ENCODE measurements at regions not wholly inside any gene's neighbourhood (a gene's known extent, or its start where the extent isn't known, plus 50 kb on each side); places are given as distances from the start of the nearest gene placed in this dataset.

DNA sequence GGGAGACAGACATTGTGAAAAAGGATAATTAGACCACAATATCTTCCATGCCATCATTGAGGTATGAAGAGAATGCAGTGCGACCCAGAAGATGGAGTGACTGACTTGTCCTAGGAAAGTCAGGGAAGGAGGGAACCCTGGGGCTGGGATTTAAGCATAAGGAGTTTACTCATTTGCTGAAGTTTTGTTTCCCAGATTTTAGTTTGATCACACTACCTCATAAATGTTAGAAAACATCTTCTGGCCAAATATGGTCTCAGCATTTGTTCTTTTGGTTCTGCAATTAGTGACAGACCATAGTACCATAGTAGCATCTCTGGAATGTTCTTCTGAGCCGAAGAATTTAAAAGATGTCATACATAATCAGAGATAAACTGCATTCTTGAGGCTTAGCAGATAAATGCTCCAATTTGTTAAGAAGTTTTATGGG, 96.5 kb upstream of the PGRMC2 start:
- DNase-seq = no peak

DNA sequence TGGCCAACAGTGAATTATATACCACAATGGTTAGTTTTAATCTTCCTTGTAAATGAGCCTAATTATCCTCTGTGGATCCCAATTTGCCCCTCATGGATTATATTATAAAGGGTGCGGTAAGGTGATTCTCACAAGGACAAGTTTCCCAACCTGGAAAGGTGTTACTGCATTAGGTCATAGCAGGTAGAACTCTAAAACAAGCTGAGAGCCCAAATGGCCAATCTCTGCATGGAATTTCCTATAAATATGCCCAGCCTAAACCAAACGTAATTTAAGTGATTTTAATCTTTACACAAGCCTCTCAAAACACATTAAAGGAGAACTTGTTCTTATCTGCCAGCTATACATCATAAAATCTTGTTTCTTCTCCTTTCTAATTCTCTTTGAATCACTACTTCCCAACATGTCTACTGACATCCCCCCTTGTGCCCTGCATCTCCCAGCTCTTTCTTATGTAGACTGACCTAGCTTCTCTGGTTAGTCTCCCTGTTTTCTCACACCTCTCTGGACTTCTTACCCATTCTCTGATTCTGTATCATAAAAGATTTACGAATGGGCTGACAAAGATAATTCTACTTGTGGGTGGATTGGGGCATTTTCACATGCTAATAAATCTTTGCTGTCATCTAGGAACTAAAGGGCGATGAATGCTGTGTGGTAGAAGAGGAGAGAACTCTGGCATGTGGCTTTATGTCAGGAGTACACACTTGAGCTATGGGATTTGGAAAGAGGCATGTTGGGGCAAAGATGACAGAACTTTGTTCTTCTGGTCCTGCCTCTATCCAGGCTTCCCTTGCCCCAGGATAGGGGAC, 94.3 kb upstream of the PGRMC2 start:
- no peak for DNase-seq

DNA sequence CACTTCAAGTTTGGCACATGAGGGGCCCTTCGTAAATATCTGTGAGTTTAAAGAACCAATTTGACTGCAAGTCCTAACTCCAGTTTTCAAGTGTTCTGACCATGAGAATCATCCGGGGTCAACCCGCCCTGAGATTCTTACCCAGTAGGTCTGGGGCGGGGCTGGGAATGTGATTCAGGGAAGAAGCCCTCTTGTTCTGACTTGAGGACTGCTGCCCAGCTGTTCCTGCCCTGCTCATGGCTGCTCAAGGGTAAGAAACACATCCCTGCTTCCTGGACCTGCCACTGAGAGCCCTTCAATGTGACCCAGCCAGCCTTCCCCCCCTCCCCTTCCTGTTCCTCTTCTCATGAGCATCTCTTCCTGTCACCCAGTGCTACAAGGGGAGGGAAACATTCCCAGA, 92.7 kb upstream of the PGRMC2 start:
- no peak for DNase-seq

DNA sequence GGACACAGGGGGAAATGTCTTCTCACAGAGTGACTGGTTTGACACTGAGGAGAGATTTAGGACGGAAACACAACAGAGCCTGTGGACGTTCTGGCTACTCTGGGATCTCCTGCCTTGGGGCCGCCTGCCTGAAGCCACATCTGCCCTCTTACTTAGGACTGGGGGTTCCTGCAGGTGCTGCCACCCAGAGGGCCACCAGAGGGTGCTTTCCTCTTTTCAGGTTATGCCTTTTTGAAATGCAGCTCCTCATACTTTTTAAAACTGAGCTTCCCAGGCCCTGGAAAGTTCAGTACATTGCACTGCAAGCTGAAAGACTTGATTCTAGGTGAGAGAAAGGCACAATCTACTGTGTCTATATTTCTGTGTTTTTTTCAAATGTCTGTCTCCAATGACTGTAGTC, 92.2 kb upstream of the PGRMC2 start:
- DNase-seq = peak; percentile 74

DNA sequence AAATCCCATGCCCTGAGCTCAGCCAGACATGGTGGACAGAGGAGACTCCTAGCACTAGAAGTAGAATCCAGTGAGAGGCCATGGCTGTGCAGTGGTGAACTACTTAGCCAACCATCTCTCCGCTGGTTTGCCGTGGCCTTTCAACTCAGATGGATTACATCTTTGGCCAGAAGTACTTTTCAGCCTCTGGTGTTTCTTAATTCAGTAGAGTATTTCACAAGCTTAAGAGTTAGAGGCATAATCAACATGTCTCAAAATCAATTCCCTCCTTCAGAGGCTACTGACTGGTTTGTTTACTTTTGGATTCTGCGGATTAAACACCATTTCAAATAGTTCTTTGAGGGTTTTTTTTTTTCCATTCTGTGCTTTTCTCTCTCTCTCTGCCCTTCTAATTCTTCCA, 91.1 kb upstream of the PGRMC2 start:
- DNase-seq = no peak

DNA sequence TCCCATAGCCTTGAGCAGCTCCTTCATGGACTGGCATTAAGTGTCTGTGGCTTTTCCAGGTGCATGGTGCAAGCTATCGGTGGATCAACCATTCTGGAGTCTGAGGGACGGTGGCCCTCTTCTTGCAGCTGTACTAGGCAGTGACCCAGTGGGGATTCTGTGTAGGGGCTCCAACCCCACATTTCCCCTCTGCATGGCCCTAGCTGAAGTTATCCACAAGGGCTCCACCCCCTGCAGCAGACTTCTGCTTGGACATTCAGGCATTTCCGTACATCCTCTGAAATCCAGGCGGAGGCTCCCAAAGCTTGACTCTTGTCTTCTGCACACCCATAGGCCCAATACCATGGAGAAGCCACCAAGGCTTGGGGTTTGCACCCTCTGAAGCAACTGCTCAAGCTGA, 89.3 kb upstream of the PGRMC2 start:
- DNase-seq = no peak

DNA sequence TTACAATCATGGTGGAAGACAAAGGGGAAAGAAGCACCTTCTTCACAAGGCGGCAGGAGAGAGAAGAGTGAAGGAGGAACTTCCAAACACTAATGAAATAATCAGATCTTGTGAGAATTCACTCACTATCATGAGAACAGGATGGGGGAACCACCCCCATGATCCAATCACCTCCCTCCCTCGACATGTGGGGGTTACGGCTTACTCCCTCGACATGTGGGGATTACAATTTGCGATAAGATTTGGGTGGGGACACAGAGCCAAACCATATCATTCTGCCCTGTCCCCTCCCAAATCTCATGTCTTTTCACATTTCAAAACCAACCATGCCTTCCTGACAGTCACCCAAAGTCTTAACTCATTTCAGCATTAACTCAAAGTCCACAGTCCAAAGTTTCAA, 88.7 kb upstream of the PGRMC2 start:
- DNase-seq = no peak

DNA sequence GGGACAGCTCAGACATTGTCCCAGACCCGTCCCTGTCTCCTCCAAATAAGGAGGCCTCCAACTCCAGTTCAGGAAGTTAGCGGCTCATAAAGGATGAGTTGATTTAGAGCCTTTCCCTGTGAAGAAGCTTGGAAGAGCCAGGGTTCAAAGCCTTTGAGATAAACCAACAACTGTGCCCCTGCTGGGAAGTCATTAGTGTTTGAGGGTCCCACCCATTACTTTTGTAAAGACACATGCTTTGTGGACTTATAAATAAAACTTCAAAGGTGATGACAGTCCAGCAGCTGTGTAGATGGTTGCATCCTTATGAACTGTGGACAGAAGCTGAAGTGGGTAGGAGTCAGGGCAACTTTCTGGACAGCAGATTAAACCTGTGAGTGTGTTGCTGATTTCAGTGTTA, 86.0 kb upstream of the PGRMC2 start:
- DNase-seq = no peak

DNA sequence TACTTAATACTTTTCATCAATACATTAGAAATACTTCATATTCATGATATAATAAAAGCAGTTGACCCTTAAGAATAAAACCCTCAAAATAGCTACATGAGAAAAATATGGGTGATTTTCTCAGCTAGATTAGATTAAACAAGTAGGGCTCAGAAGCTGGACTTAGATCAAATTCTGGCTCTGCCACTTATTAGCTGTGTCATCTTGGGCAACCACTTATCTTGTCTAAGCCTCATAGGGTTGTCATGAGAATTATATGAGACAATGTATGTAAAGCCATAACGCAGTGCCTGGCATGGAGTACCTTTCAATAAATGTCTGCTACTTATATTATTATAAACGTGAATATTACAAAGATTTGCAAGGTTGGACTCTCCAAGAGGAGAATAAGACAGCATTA, 84.3 kb upstream of the PGRMC2 start:
- DNase-seq = peak; percentile 81

DNA sequence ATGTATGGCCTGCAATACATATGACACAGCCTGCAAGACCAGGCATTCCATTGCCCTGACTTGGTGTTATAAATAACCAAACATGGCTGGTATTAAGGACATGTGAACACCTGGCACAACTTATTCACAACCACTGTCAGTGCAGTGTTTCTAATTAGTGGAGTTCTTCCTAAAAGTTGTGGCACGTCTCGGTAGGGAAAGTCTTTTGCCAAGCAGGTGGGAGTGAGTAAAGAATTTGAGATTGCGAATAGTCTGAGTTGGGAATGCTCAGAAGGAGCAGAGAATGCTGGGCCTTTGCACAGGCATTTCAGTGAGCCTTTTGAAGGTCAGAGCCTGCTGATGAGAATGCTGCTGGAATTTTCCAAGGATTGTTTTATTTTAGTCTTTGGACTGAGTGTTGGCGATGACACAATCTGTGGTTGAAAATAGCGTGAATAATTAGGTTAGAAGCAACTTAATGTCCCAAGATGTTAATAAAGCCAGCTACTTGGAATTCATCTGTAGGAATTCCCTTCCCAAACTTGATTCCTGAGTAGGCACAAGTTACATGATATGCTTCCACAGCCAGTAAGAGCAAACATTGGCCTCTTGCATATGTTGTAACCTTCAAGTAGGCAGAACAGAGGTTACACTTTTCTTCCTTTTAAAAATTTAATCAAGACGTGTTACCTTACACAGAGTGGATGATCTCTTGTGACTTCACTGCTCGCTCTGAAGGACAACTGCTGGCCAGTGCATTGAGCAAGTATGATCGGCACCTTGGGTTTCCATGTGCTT, 83.6 kb upstream of the PGRMC2 start:
- DNase-seq = no peak

DNA sequence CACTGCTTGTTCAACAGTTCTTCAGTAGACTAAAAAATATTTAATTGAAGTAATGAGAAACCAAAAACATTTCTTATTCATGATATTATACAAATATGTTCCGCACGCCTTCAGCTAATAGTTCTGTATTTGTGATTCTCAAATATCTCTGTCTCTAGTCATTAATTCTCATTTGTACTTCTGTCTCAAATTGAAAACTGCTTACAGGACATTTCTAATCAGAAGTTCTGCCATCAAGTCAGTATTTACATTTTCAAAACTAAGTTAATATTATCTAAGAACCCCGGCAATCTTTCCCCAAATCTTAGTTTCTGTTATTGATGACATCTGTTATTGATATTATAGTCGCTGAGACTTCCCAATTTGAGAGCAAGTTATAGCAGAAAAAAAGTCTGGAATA, 78.6 kb upstream of the PGRMC2 start:
- DNase-seq = no peak

DNA sequence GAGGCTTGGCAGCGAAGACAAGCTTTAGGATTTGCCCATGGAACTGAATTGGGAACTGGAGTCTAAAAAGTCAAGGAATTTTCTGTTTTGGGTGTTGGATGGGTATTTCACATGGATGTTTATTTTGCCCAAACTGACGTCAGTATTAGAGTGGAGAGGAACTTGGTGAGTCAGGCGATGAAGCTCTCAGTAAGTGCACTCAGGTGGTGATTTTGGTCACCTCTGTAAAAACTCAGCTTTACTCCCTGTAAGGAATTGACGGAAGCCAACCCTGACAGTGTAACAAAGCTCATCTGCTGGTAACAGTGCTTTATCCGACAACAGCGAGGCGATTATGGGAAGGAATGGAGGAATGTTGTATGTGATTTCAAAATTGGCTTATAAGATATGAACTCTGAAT, 77.0 kb upstream of the PGRMC2 start:
- no peak for DNase-seq

DNA sequence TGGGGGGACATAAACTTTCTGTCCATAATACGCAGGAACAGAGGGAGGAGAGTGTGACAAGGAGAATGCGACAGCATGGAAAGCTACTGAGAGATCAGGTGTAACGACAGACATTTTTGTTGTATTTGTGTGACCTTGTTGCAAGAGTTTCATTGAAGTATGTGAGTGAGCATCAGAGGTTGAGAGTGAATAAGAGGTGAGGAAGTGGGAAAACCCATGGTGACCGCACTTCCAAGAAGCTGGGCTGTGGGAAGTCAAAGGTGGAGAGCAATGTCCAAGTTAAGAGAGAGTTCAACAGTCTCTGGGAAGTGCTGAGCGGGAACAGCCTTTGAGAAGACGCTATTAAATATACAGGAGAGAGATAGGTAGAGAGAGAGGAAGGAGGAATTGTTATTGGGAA, 76.4 kb upstream of the PGRMC2 start:
- no peak for DNase-seq

DNA sequence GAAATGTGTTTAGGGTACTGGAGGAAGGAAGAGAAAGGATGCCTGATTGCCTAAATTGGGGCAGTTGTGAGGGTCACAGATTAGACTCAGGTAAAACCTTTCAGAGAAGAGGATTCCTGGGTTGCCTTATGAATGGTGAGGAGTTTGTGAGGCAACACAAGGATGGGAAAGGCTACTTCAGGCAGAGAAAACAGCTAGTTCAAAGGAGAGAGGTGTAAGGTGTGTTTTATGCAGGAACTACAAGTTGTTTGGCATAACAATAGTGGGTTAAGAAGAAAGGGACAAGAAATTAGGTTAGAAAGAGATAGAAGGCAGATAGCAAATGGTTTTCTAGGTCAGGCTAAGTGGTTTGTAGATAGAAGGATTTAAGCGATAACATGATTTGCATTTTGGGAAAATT, 75.1 kb upstream of the PGRMC2 start:
- DNase-seq = no peak

DNA sequence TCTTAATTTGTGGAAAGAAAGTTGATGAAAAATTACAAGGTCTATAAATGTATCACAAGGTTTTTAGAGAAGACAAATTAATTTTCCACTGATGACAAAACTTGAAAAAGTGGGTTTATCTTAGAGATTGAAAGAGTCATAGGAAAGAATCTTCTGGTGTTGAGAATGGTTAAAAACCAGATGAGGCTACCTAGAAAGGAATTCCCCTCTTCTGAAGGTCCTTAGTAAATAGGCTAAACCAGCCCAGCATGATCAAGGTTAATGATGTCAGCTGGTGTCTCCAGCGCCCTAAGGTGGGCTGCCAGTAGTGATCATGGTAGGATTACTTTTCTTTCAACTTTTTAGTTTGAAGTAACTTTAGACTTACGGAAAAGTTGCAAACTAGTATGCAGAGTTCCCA, 71.8 kb upstream of the PGRMC2 start:
- no peak for DNase-seq

DNA sequence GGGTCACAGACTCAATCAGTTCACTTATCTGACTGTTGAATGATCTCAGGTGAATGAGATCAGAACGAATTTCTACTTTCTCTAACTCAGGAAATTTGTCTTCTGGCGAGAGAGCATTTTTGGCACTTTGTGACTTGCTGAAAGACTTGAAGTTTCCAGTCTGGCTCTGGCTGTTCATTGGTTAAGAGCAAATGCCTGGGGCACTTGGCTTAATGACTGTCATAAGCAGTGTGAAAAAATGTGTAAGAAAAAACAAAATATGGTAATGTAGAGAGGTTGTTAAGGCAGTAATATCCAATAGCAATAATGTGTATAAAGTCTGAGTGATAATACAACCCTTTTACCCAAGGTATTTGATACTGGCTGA, 71.3 kb upstream of the PGRMC2 start:
- no peak for DNase-seq

DNA sequence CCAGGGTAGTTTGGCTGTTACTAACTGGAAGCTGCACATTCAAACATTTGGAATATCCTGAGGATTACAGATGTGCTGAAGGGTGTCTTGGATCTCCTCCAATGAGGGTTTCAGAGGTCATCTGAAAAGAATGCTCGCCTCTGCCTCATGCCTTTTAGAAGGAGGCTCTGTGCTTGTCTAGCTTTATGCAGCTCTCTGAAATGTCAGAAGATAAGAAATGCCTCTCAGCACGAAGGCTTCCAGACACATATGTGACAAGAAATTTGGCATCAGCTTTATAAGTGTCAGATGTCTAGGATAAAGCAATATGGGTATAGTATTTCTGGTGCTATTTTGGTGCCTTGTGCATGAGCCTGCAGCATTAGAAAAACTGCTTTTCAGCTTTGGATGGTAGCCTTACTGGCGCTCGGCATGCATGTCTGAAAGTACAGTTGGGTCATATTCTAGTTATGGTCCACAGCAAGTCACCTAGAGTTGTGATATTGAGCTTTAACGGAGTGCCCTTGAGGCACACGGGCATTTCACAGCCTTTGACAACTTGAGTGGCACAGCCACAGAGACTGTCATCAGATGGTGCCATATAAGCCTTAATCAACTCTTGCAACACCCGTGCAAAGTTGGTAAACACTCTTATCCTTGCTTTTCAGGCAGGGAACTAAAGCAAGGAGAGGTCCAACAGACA, 70.8 kb upstream of the PGRMC2 start:
- DNase-seq = peak; percentile 77

DNA sequence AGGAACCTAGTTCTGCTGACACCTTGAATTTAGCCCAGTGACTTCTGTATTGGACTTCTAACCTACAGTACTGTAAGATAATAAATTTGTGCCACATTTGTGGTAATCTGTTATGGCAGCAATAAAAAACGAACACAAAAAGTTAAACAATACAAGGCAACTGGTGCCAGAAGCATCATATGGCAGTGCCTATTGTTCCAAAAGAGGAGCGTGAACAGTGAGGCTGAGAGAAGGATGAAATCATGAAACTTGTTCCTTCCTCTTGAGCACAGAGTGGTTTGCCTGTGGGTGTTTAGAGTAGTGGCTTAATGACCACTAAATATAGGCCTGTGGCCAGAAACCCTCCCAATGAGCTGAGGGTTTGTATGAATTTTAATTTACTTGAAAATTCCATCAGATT, 69.7 kb upstream of the PGRMC2 start:
- no peak for DNase-seq

DNA sequence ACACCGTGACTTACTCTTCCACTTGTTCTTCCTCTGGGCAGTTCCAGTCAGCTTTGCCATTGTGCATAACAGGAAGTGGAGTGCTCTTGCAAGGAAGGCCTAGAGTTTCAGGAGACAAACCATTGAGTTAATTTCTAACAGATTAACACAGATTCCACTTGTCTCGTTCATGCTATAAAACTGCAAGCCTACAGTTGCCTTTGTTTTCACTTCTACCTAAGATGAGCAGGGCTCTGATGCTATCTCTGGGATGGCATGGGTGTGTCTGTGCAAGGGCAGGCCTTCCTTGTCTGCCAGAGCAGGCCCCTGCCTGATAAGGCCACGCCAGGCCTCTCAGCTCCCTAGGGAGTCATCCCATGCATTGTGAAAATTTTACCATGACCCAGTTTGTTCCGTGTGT, 67.7 kb upstream of the PGRMC2 start:
- DNase-seq = peak; percentile 71

DNA sequence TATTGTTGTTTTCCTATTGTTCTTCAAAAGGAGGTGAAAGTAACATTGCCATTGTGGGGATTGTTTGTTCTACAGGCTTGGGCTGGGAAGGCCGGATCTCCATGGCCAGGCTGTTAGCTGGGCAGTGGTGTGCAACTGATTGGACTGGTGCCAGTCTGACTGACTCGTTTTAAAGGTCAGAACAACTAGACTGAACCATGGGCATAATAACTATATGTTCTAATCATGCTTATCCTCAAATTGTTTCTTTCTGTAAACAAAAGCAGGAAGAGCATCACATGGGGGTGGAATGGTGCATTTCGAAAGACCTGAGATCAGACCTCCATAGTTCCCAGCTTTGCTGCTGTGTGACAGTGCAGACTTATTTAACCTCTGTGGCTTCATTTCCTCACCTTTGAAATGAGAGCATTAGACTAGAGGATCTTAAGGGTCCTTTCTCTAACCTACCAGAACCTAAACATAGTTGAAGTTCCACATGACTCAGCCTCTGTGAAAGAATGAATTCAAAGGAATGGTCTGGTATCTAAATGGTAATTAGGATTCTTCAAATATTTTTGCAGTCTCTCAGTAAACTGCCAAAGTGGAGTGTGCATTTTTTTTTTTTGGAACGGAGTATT, 66.7 kb upstream of the PGRMC2 start:
- DNase-seq = peak; percentile 33

DNA sequence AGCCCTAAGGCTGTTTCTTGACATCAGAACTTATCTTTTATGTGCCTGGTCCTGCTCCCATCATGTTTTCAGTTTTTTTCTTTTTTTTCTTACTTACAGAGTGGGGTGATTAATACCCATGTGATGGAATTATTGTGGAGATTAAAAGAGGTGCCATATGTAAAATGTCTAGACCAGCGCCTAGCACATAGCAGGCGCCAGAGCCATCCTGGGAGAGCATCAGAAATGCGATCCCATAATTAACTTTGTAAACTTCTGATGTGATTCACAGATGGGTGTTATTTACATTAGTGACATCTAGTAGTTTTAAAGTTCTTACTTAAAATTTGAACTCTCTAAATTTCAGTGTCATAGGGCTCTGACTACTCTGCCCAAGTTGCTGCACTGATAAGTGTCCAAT, 66.2 kb upstream of the PGRMC2 start:
- DNase-seq = no peak

DNA sequence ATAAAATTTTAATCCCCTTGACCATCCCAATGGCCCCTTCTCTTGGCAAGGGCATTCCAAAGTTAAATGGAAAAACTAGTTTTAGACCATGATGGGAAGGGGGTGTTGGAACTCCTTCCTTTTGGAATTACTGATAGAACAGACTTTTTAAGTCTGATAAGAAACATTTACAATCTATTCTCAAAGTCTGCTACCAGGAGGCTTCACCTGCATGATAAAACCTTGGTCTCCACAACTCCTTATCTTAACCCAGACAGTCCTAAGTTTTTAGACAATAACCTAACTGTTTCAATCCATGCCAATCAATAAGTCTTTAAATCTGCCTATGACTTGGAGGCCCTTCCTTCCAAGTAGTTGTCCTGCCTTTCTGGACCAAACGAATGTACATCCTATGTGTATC, 63.9 kb upstream of the PGRMC2 start:
- DNase-seq = no peak

DNA sequence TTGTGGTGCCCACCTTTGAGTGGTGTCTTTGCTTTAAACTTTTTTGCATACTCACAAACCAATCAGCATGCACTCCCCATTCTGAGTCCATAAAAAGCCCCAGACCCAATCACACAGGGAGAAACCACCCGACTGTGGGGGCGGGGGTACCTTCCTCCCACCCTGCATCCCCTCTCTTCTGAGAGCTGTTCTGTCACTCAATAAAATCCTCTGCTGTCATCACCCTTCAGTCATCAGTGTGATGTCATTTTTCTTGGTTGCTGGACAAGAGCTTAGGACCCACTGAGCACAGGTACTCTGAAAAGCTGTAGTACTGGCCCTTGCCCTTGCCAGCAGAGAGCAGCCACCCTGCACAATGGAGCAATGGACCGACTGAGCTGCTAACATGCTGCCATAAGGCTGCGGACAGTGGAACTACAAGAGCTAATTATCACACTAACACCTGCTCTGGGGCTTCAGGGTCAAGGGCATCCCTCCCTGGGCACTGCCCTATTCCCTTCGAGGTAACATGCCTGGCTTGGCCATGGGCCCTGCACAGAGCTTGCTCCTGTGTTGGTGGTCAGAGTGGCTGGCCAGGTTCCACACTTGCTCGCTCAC, 62.9 kb upstream of the PGRMC2 start:
- DNase-seq = no peak

Measured in hematopoietic multipotent progenitor cell treated with erythropoietin and hydrocortisone succinate and interleukin-3 and kit ligand, for 6 days (in vitro differentiated cells).